ENCODE measurements at regions not wholly inside any gene's neighbourhood (a gene's known extent, or its start where the extent isn't known, plus 50 kb on each side); places are given as distances from the start of the nearest gene placed in this dataset.
A peak's percentile ranks its signal among the peaks of the same experiment; 100 is the strongest.
"Not testable (repeated sequence)": the region's sequence is repeated elsewhere in the genome, so short reads cannot be mapped to it uniquely, and the experiment has no call there.

DNA sequence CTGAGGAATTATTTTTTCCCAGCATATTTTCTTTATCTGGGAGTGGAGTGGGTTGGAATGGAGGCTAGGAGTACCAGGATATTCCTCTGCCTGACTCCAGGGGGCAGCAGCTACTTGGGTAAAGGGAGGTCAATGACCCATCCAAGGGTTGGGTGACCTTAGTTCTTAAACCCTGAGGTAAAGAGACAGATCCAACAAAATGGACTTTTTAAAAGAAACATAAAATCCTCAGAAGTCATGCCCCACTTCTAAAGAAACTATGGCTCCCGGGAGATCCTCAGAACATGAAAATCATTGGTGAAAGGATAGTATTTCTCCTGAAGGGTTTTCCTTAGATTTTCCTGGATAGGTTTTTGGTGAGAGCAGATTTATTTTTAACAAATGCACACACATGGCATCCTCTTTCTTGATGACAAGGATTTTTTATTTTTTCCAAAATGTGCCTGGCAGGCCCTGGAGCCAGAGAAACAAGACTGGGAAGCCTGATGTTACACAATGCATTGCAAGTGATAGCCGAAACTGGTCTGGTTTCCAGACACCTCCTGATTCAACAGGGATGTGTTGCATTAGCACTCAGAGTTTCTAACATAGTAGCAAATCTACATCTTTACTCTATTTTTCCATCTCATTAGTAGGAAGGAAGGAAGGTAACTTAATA, 240.9 kb upstream of the BTBD3 start:
- peak in 1 of 3 experiments; percentile 12 for DNase-seq (ENCODE audit: low read depth in 3 of 3)

DNA sequence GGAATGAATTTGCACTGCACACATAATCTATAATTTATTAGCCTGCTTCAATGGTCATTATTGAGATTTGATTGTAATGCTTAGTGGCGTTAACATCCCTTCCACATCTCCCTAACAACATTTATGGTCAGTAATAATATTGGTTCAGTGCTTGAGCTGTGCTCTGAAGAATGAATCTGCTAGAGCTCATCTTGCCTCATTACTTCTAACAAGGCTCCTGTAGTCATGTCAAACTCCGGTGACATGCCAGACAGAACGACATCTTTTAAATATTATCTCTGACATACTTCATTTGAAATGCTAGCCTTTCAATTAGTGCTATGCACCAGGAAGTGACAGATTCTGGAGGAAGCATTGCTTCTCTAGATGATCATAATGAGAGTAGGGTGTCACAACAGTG, 240.3 kb upstream of the BTBD3 start:
- no peak for DNase-seq (ENCODE audit: low read depth in 3 of 3)

DNA sequence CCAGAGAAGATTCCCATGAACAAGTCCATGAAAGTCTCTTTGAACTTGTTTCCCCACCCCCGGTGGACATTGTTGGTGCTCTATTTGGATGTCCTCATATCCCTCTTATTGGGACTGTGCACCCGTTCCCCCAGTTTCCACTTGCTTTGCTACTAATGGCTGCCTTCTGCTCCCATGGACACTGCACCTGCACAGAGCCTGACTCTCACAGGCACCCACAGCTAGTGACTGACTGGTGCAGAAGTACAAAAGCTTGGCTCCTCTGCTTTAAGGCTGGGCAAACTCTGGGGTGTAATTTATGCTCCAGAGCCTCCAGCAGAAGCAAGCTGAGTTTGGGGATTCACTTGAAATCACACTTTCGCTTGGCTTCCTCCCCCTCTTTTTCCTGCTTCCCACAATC, 239.9 kb upstream of the BTBD3 start:
- no peak for DNase-seq (ENCODE audit: low read depth in 3 of 3)

DNA sequence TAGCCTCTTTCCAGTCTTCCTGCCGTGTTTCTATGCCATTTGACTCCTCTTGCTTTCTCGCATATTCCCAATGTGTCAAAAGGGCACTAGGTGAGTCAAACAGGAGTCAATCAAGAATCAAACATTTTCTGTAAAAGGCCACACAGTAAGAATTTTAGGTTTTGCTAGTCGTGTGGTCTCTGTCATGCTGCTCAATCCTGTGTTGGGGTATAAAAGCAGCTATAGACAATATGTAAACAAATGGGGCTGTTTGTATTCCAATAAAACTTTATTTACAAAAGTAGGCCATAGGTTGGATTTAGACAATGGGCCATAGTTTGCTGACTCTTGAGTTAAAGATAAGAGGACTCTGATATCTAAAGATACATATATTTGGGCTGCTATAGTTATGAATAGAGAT, 235.4 kb upstream of the BTBD3 start:
- DNase-seq (ENCODE audit: low read depth in 3 of 3) = no peak

DNA sequence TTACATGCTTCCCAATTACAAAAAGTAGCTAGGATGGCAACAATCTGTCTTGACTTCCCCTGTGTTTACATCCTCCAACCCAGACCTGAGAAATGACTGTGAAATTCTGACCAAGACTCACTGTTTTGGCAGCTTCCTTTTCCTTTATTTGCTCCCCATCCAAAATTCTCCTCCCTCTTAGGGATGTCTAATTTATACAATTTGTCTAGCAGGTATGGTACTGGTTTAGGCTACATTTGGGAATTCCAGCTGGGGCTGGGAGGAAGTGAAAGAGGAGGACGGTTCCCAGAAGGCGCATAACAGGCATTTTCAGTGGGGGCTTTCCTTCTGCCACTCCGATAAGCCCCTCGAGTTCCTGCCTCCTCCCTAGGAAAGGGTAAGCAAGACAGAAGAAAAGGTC, 231.5 kb upstream of the BTBD3 start:
- no peak for DNase-seq (ENCODE audit: low read depth in 3 of 3)

DNA sequence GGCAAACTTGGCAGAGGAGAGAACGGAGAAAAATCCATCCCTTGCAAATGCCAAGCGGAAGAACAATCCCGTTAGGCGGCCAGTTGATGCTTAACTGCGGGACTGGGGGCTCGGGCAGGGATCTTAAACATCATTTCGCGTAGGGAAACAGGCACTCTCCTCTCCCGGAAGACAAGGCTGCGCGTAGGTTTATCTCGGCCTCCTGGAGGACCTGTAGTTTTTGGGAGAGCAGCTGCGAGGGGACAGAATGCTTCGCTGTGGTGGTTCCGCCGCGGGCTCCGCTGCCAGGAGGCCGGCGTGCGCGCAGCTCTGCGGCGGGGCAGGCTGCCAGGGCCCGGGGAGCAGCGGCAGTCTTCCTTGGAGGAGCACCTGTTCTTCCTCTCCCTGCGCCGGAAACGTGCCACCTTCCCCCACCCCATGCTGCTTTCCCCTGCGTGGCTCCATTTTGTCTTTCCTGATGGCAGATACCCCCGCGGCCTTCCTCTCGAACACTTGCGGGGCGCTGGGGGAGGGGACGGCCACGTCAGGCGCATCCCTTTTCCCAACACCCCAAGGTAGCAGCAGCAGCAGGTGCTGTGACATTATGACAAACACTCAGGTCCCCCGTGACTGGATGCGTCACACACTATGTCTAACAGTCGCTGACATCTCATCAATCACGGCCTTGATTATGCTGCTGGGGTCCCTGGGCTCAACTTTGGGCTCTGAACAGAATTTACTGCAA, 230.7 kb upstream of the BTBD3 start:
- DNase-seq (ENCODE audit: low read depth in 3 of 3) = no peak

DNA sequence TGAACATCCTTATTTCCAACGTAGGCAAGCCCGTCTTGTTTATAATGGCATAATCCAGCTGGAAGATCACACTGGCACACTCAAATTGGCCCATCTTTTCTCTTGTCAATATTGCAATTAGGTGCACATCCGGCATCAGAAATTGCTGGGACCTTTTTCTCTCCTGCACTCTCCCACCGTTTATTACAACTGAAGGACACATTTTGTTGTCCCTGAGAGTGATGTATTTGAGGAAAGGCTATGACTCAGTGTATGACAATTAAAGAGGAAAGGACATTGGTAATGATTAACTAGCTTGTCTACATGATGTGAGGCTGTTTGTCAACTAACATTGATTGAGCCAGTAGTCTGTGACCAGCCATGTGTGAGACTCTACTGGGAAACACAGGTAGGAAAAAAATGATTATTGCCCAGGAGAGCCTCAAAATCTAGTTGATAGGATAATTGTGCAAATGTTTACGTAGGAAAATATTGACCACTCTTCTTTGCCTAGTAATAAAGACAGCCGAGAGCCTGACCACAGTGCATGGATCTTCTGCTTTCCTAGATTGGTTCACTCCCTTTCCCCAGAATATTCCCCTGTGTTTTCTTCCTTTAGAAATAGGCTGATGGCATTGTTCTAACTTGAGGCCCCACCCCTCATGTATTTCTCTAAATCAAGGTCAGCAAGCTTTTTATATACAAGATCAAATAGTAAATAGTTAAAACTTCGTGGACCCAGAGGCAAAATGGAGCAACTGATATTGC, 230.0 kb upstream of the BTBD3 start:
- no peak for DNase-seq (ENCODE audit: low read depth in 3 of 3)

DNA sequence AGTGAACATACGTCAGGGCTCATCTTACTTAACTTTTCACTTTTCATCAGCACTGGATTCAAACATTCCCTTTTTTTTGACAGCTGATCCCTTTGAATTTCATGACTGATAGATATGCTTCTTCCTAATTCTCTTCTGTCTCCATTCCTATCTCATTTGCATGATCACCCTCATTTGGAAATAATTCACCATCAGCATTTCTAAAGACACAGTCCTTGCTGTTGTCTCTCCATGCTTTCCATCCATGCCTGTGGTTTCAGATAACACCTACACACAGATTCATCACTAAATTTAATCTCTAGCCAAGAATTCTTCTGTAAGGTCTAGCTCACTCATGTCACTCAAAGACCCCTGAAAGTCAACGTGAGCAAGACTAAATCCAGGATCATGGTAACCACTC, 228.4 kb upstream of the BTBD3 start:
- DNase-seq (ENCODE audit: low read depth in 3 of 3) = no peak

DNA sequence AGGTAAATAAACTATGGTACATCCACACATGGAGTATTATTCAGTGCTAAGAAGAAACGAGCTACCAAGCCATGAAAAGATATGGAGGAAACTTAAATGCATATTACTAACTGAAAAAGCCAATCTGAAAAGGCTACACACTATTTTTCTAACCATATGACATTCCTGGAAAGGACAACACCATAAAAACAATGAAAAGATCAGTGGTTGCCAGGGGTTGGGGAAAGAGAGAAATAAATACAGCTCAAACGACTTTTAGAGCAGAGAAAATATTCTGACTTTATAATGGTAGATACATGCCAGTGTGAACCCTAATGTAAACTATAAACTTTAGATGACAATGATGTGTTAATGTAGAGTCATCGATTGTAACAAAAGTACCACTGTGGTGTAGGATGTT, 225.9 kb upstream of the BTBD3 start:
- no peak for DNase-seq (ENCODE audit: low read depth in 3 of 3)

DNA sequence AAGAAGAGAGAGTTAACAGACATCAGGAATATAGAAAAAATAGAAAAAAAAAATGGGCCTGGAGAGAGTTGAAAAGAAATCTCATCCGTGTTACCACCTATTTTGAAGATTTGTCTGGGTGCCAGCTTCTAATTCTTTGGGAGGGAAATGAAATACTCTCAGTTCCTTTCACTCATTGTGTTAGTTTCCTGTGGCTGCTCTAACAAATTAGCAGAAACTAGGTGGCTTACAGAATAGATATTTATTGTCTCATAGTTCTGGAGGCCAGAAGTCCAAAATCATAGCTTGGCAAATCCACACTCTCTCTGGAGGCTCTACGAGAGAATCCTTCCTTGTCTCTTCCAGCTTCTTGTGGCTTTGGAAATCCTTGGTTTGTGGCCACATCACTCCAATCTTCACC, 225.1 kb upstream of the BTBD3 start:
- no peak for DNase-seq (ENCODE audit: low read depth in 3 of 3)

DNA sequence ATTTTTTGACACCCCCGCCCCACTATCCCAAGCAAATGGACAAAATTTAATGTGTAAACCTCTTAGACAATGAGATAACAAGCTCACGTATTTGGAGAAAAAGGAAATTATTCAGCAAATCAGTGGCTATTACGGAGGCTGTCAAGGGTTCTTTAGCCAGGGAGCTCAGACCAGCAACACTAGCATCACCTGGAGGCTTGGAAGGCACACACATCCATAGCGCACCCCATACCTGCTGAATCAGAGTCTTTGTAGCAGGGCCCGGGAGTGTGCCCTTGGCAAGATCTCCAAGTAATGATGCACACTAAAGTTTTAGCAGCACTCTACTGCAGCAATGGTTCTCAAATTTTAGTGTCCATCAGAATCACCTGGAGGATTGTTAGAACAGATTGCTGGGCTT, 223.2 kb upstream of the BTBD3 start:
- DNase-seq (ENCODE audit: low read depth in 3 of 3) = no peak

DNA sequence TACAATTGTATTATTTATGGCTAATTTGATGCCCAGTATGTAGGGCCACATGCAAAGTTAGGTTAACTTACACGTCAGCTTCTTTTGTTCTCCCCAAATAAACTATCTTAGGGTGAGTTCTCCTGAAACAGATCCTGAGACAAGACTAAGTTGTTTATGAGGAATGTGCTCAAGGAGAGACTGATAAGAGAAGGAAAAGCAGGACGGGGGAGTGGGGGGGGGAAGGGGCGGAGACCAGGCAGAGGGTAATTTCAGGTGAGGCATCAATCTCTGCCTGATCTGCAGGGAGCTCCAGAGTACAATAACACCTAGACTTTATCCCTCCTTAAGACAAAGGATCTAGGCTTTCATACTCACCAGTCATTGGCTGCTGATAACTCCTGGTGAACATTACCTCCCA, 220.6 kb upstream of the BTBD3 start:
- no peak for DNase-seq (ENCODE audit: low read depth in 3 of 3)

DNA sequence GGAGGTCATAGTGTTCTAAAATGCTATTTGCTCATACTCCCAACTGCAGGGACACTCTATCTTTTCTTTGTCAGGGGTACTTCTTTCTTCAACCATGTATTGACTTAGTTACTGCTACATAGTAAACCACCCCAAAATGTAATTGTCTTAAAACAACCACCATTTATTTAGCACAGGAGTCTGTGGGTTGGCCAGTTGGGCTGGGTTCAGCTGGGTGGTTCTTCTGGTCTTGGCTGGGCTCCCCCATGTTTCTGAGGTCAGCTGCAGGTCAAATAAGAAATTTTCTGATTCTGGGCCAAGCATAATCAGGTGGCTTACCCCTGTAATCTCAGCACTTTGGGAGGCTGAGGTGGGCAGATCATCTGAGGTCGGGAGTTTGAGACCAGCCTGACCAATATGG, 220.0 kb upstream of the BTBD3 start:
- no peak for DNase-seq (ENCODE audit: low read depth in 3 of 3)

DNA sequence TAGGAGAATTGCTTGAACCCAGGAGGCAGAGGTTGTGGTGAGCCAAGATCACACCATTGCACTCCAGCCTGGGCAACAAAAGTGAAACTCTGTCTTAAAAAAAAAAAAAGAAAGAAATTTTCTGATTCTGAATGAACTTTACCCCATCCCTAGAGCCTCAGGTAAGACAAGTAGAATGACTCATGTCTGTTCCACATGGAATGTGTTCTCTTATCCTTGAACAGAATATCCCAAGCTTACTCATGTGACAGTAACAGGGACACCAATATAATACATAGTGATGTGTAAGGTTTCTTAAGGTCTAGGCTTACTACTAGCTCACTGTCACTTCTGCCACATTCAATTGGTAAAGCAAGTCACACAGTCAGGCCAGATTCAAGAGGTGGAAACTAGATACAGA, 219.6 kb upstream of the BTBD3 start:
- DNase-seq (ENCODE audit: low read depth in 3 of 3) = no peak

DNA sequence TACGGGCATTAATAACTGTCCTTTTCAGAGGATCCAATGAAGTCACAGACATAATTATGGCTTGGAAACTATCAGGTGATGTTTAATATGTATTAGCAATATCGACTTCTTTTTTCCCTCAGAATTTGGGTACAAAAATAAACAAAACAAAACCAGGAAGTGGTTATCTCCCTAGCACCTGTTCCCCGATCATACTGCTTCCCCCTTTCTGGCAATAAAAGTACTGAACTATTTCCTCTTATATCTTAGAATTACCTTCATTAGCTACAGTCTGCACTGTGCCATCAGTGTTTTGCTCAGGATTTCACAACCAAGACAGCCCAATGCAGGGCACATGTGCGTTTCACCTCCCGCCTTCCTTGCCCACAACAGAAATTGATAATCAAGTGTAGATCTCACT, 216.9 kb upstream of the BTBD3 start:
- no peak for DNase-seq (ENCODE audit: low read depth in 3 of 3)

DNA sequence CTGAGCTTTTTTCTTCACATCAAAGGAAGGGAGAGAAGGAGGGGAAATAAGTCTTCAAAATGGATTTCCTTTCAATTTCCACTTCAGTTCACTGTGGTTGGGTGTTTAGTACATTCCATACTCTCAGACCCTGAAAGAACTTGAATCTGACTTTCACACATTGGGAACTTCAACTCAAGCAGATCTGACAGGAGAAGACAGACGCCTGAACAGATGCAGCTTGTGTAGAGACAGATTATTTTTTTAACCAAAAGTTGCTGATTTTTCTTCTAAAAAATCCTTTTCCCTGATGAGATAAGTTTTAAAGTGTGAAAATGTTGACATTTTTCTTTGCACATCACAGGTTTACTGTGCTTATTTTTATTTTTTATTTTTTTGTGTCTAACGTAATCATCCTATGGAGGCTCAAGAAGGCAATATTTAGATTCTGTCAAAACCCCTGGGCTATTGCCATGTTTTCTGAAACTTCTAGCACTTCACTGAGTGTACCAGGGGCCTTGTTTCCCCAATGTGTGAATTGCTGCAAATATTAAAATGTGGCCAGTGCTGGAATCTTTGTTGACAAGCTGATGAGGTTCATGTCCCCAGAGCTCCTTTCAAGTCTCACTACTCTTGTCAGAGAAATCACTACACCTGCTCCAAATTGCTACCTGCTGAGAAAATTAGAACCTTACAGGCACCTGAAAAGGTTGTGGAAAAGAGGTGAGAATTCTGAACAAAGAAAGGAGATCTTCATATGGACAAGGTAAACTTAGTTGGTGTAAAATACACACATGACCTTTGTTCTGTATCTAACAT, 214.8 kb upstream of the BTBD3 start:
- no peak for DNase-seq (ENCODE audit: low read depth in 3 of 3)

DNA sequence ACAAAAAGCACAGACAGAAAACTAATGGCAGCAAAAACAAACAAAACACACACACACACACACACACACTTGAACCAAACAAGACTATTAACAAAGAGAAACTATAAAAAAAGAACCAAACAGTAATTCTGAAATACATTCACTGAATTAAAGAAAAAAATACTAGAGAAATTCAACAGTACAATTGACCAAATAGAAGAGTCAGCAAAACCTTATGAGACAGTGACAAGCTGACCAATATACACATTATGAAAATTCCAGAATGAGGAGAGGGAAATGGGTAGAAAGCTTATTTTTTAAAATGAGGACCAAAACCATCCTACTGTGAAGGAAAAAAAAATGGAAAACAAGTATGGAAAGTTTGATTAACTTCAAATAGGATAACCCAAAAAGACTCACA, 212.2 kb upstream of the BTBD3 start:
- DNase-seq (ENCODE audit: low read depth in 3 of 3) = no peak

DNA sequence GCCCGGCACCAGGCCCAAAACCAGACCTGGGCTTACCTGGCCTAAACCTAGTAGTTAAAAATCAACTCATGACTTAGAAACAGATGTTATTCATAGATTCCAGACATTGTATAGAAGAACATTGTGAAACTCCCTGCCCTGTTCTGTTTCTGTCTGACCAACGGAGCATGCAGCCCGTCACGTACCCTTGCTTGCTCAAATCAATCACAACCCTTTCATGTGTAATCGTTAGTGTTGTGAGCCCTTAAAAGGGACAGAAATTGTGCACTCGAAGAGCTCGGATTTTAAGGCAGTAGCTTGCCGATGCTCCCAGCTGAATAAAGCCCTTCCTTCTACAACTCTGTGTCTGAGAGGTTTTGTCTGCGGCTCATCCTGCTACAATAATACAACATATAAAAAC, 209.5 kb upstream of the BTBD3 start:
- not testable (repeated sequence) for DNase-seq (ENCODE audit: low read depth in 3 of 3)

DNA sequence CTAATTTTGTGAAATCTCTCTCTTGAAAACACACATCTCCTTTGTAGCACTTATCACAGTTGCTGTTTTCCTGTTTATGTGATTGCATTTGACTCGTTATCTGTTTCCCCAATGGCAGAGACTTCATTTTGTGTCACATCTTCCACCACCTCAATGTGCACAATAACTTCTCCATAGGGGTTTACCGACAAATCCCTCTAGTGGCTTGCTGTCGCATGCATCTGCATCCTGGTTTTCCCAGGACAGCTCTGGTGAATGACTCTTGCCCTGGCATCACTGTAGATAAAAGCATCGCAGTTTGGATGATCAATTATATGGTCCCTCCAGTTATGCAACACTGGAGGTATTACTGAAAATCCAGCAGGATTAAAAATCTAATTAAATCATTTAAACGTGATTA, 206.5 kb upstream of the BTBD3 start:
- DNase-seq (ENCODE audit: low read depth in 3 of 3) = no peak

DNA sequence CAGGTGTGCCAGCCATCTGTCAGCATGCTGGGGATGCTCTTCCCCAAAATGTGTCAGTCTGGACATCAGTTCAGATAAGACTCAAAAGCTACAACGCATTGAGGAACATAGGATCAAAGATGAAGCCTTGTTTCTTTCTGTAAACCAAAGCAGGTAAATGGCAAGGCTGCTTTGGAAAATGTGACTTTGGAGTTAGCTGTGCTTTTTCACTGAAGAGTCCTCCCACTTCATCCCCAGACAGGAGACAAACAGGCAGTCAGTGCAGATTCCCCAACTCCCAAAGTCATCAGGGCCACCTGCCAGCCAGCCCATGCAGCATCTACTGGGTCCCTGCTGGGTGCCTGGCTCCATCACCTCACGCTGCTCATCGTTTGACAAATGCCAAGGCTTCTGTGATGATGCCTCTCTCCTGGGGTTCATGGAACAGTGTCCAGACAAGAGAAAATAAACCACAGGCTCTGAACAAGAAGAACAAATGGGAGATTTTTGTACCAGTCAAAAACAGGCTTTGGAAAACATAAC, 205.0 kb upstream of the BTBD3 start:
- DNase-seq (ENCODE audit: low read depth in 3 of 3) = no peak

DNA sequence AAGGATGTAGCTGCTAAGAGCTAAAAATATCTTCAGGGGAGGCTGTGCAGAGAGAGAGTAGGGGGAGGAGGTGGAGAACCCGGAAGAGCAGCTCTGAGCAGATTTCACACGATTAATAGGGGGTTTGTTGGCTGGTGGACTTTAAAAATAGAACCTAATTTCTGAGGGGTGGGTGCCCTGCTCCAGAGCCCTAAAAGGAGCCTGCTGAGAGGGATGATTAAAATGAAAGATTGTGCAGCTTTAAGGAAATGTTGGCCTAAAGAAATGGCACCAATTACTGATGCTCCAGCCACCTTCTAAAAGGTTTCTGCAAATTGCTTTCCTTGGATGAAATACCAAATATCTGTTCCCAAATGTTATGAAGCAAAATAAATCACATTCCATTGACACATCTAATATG, 202.8 kb upstream of the BTBD3 start:
- no peak for DNase-seq (ENCODE audit: low read depth in 3 of 3)

All from stimulated activated CD4-positive, alpha-beta T cell treated with anti-CD3 and anti-CD28 coated beads, TNF-alpha, amount 100 ng/mL, for 24 hours (primary cell).